Suppressor macrophage treated with lipopolysaccharide for 1 hour (primary cell): ENCODE measurements at regions not wholly inside any gene's neighbourhood (a gene's known extent, or its start where the extent isn't known, plus 50 kb on each side); places are given as distances from the start of the nearest gene placed in this dataset.

ENCODE experiments used
- DNase-seq, 3 donors: peaks; one replicate each; pipeline ENCODE4 v3.0.0-alpha.2; 2020 to 2022

- no peak for DNase-seq
Observed at GRCh38 chr3:153669527-153669926, 451.7 kb upstream of the ARHGEF26 start.

GRCh38 chr3:153670577-153670976 lies 450.6 kb upstream of the ARHGEF26 start:
- no peak for DNase-seq

- DNase-seq, result no peak
Observed at GRCh38 chr3:153673853-153674252, 447.3 kb upstream of the ARHGEF26 start.

GRCh38 chr3:153679714-153680113 lies 441.5 kb upstream of the ARHGEF26 start:
- peak; percentile 39 to 59 (median 55) for DNase-seq

GRCh38 chr3:153680526-153680925 lies 440.7 kb upstream of the ARHGEF26 start:
- no peak for DNase-seq

DNA sequence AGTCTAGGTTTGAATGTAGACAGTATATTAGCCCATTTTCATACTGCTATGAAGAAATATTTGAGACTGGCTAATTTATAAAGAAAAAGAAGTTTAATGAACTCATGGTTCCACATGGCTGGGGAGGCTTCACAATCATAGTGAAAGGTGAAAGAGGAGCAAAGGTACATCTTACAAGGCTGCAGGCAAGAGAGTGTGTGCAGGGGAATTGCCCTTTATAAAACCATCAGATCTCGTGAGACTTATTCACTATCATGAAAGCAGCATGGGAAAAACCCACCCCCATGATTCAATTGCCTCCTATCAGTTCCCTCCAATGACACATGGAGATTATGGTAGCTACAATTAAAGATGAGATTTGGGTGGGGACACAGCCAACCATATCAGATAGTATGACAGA lies 440.1 kb upstream of the ARHGEF26 start:
- DNase-seq, result no peak

DNA sequence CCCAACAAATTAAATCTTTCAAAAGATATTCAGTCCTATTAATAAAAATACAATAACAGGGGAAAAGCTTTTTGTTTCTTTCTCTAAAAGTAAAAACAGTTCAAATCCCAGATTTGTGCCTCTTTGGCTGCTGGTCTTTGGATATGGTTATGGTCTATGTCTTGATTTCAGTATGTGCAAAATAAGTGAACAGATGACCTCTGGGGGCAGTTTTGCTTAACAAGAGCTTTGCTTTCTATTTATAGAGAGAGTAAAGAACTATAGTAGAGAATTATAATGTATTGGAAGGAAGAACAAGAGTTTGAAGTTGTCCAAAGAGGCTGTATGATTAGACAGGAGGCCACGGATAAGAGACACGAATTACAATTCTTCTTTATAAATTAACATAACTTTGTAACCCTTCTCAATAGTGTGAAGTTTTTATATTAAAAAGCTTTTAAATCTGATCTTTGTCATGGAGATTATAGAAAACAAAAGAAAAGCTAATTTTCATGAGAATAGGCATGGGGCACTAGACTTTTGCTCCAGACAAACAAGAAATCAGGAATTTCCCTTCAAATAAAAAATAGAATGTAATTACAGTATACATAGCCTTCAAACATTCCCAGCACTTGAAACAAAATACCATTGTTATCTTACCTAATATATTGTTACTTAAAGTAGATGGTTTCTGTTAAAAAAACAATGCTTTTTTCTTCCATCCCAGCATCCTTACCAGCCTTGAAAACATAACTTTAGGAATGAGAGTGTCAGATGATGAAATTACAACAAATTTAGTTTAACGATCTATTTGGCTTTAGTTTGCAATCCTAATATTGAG lies 432.7 kb upstream of the ARHGEF26 start:
- DNase-seq, result no peak

DNA sequence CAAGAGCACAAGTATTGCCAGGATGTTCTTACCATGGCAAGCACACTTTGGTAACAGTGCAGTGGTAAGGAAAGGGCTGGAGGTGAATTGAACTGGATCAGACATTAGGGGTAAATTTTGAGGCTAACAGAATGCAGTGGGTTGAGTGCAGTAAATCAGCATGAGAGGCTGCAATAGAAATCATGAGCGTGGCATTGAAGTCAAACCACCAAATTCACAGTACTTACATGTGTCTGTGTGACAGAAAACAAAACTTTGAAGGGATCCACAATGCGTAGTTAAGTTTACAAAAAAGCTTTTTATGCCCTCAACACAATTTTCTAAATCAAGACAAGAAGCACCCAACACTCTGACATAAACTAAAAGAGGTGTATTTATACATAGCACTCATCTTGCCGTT lies 428.0 kb upstream of the ARHGEF26 start:
- DNase-seq, result no peak

DNA sequence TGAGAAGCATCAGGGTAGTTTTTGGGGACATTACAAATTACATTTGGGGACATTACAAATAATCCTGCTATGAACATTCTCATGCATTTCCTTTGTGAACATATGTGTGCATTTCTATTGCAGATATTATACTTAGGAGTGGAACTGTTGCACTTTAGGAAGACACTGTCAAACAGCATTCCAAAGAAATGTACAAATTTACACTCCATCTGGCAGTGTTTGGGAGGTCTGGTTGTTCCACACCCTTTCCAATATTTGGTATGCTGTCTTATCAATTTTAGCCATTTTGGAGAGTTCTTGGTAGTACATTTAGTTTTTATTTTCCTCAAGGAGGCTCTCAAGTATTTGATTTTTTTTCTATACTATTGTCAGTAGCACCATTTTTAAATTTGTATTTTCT lies 419.1 kb upstream of the ARHGEF26 start:
- DNase-seq, result no peak

DNA sequence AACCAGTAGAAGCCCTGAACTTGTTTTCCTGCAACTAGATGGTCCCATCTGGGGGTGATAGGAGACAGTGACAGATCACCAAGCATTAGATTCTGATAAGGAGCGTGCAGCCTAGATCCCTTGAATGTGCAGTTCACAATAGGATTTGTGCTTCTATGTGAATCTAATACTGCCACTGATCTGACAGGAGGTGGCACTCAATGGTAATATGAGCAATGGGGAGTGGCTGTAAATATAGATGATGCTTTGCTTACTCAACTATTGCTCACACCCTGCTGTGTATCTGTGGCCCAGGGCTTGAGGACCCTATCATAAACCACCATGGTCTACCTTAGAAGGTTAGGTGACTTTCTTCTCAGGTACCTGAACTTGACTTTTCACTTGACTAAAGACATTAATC lies 417.1 kb upstream of the ARHGEF26 start:
- no peak for DNase-seq

GRCh38 chr3:153706706-153707105 lies 414.5 kb upstream of the ARHGEF26 start:
- DNase-seq, result no peak

DNA sequence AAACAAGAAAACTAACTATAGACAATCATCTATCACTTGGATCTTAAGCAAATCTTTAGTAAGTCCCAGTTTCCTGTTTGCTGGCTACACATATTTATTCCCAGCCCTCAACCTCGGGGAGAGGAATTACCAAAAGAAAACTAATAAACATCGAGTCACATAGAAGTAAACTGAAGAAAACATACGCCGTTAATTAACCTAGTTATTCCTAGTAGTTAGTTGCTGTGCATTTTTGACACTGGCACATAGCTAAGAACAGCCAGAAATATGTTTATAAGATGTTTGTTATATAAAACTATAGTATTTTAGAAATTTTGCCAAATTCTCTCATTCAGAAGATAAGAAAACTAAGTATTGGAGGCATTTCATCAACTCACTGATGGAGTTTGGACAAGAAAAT lies 407.2 kb upstream of the ARHGEF26 start:
- no peak for DNase-seq

- DNase-seq, result no peak
Observed at GRCh38 chr3:153714588-153715290, 406.5 kb upstream of the ARHGEF26 start.

GRCh38 chr3:153722157-153722556 lies 399.0 kb upstream of the ARHGEF26 start:
- DNase-seq, result no peak

DNA sequence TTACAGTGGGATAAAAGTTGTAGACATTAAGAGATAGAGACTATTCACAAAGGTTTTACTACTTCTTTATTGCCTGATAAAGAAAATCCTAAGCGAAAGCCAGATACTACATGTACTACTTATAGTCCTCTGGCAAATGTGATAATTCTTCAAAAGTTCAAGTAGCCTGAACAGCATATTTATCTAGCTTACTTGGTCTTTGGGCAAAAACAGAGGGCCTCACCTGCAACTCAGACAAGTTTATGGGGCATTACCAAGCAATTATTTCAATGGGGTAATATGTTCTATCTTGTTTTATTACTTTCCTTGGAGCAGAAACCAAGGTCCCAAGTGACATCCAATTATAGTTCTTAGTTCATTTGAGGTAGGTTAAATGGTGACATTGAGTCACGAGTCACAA lies 390.1 kb upstream of the ARHGEF26 start:
- DNase-seq, result no peak

DNA sequence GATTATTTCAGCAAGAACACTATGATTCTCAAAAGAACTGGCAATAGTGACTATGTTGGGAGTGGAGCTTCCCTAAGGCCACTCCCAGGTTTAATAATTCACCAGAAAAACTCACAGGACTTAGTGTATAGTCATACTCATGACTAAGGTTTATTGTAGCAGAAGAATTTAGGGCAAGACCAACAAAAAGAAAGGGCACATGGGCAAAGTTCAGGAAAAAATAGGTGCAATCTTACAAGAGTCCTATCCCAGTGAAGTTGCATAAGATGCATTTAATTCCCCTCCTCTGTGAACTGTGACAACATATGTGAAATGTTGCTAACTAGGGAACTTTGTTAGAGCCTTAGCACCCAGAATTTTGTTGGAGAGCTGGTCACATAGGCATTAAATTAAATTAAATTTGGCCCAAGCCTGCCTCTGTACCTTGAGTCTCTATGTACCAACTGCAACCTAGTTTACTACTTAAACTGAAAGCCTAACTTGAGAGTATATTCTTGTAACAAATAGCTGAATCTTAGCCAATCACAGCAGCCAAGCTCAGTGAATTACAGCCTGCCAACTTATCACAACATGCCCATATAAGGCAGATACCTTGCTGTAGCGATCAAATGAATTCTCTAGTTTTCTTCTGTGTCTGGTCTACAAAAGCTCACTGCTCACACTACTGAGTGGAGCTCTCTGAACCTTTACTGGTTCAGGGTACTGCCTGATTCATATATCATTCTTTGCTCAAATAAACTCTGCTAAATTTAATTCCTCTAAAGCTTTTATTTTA lies 386.2 kb upstream of the ARHGEF26 start:
- no peak for DNase-seq

- DNase-seq, result no peak
Observed at GRCh38 chr3:153740109-153740508, 381.1 kb upstream of the ARHGEF26 start.

DNA sequence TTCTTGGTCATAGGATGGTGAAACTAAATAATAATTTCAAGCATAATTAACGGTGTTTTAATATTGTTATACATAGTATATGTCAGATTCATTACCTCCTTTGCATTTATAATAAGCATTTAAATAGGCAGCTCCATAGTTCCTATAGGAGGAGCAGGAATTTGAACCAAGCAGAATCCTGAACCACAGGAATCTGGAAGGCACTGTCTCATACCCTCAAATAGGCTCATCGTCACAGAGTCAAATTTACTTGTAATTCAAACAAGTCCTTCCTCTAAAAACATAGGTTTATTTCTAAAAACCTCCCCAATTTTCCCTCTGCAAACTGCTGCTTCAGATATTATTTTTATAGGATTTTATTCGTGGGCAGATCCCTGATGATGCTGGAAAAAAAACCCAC lies 376.3 kb upstream of the ARHGEF26 start:
- DNase-seq, result no peak

DNA sequence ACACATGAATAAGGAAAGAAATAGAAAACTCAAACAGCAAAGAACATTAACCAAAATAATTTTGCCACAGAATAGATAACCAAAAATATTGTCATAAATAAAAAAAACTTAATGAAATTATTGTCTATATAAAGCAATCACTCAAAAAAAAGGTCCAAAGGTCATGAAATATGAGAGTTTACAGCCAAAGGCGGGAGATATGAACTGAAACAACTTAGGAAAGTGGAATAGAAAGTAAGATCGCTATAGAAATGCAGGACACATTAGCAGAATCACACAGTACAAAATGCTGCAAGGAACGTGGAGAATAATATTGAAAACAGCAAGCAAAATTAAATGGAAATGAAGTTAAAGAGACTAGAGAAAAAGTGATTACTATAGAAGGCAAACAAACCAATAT lies 375.0 kb upstream of the ARHGEF26 start:
- no peak for DNase-seq

- DNase-seq, result no peak
Observed at GRCh38 chr3:153749070-153749610, 372.1 kb upstream of the ARHGEF26 start.

- DNase-seq, result no peak
Observed at GRCh38 chr3:153752405-153753027, 368.7 kb upstream of the ARHGEF26 start.

DNA sequence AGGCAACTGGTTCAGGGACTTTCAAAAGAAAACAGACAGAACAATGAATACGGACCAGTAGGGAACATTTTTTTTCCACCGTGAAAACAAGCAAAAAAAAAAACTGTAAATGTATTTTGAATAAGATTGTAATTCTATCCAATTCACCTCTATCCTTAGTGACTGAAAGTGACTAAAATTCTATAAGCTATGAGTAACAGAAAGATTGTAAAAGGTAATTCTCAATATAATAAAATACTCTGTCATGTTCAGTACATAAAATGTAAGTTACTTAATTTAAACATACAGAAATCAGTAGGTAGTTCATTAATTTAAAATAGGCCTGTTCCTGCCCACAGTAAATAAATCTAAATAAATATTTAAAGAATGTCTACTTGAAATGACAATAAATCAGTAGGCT lies 368.2 kb upstream of the ARHGEF26 start:
- DNase-seq, result no peak

DNA sequence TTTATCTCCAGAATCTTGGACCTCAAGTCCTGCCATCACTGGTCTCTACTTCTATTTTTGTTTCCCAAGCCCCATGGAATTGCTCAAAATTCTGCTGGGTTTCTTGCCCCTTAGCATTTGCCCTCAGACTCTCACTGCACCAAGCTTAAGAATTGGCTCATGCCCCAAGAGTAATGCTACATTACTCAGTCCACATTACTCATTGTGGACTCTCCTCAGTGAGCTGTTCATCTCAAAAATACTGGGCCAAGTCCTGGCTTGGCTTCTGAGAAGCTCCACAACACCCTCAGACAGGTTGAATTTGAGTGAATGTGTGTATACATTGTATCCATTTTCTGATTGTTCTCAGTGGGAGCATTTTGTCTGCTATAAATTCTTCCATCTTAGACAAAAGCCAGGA lies 364.4 kb upstream of the ARHGEF26 start:
- no peak for DNase-seq
